A549 (cell line): ENCODE measurements at regions not wholly inside any gene's neighbourhood (a gene's known extent, or its start where the extent isn't known, plus 50 kb on each side); places are given as distances from the start of the nearest gene placed in this dataset.

ENCODE experiments used
- CEBPB ChIP-seq, 2 experiments: fragments of >200 bp in 1 of 2; sonication (Bioruptor Twin) in 1 of 2; formaldehyde crosslinking in 1 of 2; IDR thresholded peaks; 2 replicates each; pipeline ENCODE4 v1.6.1; 2012 to 2016
- HDAC2 ChIP-seq: fragments of 200-600 bp; sonication (generic); IDR thresholded peaks from 2 replicates; pipeline ENCODE4 v1.6.1; 2016

DNA sequence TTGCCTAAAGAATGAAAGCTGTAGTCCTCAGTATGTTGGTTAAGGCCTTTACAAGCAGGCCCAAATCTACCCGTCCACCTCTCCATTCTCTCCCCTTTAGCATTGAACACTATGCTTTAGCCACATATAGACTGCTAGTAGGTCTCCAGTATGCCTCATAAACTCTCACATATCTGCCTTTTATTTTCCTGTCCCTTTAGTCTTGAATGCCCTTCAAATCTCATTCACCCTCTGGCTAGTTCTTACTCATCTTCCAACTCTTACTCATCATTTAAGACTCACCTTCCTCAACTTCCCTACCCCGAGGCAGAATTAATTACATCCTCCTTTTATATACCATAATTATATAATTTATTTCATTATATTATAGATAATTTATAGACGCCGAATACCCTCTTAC, 78.7 kb upstream of the TSPAN2 start:
- TF ChIP-seq CEBPB (IDR thresholded peaks at IDR 0.05) (no peak), HDAC2 (no peak)
